GM18499 (cell line): ENCODE measurements at regions not wholly inside any gene's neighbourhood (a gene's known extent, or its start where the extent isn't known, plus 50 kb on each side); places are given as distances from the start of the nearest gene placed in this dataset.

ENCODE experiments used
- ATAC-seq: cut with Tn5 transposase; IDR thresholded peaks from one replicate; pipeline ENCODE4 v1.9.1; 2021; ENCODE audit warnings: moderate number of reproducible peaks; ENCODE audit not compliant: insufficient read depth, unreplicated experiment

DNA sequence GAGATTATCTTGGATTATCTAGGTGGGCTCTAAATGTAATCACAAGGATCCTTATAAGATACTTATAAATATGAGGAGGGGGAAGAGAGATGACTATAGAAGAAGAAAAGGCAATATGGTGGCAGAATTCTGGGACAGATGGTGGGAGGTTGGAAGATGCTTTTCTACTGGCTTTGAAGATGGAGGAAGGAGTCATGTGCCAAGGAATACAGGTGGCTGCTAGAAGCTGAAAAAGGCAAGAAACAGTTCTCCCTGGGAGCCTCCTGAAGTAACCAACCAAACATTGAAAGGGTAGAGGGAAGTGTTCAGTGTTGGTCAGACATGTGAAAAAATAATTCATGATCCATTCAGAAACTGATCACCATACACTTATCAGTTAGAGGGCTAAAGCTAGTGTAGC lies 213.3 kb downstream of the WDR11 start:
- no peak for ATAC-seq

DNA sequence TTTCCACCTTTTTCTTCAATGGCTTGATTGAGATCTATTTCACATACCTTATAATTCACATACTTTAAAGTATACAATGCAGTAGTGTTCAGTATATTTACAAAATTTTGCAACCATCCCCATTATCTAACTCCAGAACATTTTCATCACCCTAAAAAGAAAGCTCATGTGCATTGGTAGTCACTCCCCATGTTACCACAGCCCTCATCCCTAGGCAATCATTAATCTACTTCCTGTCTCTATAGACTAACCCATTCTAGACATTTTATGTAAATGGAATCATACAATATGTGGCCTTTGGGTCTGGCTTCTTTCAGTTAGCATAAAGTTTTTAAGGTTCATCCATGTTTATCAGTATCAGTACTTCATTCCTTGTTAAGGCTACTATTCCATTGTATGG lies 214.2 kb downstream of the WDR11 start:
- no peak for ATAC-seq

DNA sequence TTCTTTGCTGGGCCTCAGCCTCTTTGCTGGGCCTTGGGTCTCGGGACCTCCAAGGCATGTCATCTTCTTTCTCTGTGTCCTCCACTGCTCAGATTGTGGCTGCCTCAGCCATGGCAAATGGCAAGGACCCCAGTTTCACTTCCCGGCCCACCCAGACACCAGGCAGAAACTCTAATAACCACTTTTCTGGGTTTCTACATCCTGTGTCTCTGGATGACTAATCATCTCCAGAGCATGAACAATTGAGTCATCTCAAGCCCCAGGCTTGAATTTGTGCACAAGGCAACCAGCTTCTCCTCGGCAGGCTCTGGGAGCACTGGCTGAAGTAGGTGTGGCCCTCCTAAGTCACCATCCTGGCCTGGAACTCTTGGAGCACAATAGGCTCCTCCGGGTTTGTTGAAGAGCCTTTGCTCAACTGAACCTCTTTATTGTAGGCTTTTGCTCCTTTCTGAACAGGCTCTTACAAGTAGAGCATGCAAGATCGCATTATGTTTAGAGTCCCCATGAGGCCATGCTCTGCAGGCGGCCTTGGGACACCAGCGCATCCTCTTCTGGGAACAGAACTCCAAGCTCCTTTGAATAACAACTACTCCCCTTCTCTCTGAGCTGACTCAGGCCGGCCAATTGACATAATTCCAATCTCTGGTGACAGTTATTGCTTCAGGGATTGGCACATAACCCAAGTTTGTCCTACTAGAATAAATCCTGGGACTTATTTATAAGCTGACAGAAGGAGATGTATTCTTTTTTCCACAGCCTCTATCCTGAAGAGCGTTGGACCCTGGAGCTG lies 218.1 kb downstream of the WDR11 start:
- ATAC-seq: peak; percentile 88

DNA sequence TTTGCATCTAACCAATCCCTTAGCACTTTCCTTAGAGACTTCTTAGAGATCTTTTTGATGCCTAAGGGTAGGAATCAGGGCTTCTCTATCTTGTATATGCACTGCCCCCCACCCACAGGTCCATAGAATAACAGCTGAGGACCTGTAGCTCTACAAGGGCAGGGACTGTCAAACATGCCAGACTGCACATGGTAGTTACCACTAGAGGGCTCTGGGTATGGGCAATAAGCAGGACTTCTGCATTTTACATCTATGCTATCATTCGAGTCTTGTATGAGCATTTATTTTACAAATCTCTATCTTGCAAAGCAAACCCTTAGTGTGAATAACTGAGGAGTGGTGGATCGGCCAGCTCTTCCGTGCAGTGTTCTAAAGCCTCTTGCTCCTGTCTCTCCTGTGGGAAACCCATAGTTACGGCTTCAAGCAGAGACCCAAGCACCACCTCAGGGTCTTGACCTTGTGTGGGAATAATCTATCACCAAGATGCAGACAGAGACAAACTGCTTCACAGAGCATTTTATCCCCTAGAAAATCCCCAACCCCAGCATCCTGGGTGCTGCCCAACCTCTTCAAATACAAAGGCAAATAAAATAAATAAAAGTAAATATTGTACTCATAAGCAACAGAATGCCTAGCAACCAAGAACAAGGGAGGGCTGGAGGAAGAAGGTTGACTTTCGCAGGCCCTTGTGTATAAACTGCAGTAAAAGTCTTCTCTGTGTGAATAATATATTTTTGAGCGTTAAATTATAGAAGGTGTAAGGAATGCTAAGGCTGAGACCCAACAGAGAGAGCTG lies 219.3 kb downstream of the WDR11 start:
- ATAC-seq: no peak

DNA sequence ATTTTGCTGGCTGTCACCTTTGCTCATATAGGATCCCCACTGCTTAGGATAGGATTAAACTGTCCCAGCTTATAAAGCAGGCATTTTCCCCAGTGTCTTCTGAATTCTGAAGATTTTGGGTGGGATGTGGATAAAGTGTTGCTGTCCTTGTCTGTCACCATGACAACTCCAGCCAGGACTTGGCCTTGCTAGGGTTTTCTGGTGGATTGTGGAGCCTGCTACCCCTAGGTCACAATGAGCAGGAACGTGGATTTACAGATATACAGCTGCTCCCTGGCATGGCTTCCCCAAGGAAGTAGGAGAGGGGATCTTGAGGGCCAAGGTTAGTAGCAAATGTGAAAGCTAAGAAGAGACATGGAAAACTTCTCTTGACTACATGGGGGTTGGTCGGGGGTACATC lies 220.7 kb downstream of the WDR11 start:
- ATAC-seq: no peak

DNA sequence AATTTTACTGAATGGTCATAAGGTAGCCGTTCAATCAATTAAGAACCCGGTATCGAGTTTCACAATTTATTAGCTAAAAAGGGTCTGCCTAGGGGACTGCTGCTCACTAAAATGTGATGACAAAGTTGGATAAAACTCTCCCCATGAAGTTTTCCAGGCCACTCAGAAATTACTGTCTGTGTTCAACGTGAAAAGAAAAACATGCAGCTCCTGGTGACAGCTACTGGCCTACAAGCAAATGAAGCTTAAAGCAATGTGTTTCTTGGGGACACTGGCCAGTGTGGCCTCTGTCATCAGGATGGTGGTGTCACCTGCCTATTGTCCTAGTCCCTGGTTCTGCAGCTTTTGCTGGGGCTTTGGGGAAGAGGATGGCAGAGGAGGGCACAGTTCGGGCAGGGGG lies 222.6 kb downstream of the WDR11 start:
- no peak for ATAC-seq

DNA sequence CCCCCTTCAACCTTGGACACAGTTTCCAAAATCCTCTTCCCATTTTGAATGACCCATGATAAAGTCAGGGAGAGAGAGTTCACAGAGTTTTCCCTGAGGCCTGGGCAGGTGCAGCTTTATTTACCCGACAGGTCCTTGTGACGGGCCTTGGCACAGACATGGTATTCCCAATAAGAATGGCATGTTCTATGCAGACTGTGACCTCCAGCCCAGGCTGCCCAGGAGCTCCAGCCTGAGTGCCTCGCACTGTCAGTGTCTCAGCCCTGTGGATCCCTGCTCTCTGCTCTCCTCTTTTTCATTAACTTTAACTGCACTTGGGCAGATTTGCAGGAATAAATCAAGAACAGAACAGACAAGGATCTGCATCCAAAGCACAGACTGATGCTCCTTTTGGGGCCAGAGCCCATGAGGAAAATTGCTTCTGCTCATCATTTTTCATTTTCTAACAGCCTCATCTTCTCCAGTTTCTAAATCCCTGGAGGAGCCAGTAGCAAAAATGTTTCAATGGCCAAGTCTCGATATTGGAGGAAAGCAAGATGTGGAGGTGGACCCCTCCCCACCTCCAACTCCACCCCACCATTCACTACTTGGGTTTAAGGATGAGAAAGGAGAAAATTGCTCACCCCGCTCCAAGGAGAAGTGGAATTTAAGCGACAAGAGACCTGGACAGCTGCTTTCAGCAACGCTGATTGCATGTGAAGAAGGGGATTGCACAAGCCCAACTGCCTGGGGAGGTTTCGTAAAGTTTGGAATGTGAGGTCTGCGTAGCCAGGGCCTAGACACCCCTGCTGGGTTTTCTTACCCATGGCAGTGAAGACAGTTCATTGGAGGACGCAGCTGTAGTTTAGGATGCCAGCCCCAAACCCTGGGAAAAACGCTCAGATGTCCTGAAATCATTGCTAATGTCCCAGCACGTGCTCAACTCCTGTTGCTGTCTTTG lies 225.9 kb downstream of the WDR11 start:
- ATAC-seq: no peak

DNA sequence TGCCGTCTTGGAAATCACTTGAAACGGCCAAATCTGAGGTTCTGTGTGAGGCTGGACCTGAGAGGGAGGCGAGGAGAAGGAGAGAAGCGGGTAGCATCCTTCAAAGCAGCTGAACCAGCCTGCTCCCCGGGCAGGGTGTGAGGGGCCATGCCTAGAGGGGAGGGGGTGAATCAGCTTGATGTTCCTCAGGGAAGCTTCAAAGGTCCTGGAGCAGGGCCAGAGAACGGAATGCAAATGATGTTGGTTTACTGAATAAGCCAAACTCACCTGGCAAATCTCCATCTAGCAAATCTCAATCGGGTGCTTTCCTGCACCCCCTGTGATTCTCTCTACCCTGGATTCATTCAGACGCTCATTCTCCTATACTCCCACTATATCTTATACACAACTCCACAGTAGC lies 226.9 kb downstream of the WDR11 start:
- no peak for ATAC-seq

DNA sequence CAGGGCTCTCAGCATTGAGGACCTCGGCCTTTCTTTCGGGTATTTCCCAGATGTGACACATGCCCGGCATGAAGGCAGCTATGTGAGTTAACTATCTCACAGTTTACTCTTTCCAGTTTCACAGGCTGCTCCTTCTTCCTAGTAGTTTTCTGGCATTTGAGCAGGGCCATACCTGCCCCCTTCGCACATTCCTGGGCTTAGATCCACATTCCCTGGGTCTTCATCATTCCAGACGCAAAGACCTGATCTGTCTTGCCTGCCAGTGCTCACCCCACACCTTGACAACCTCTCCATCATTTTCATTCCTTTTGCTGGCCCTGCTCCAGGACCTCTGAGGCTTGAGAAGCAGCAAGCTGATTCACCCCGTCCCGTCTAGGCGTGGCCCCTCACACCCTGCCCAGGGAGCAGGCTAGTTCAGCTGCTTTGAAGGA lies 227.5 kb downstream of the WDR11 start:
- no peak for ATAC-seq

DNA sequence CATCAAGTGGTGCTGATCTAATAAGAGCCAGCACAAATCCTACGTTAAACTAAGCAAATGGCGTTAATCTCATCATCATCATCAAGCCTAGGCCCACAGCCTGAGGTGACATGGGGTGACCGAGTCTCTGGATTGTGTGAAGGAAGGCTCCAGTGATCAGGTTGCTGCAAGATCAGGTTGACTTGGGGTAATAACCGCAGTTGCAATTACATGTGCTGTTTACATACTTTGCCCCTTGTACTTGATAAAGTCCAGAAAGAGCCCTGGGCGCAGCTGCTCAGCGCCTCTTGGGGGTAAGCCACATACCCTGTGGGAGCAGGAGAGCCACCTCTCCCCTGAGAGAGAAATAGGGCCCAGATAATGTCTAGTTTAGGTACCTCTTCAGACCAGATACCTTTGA lies 228.1 kb downstream of the WDR11 start:
- ATAC-seq: no peak

DNA sequence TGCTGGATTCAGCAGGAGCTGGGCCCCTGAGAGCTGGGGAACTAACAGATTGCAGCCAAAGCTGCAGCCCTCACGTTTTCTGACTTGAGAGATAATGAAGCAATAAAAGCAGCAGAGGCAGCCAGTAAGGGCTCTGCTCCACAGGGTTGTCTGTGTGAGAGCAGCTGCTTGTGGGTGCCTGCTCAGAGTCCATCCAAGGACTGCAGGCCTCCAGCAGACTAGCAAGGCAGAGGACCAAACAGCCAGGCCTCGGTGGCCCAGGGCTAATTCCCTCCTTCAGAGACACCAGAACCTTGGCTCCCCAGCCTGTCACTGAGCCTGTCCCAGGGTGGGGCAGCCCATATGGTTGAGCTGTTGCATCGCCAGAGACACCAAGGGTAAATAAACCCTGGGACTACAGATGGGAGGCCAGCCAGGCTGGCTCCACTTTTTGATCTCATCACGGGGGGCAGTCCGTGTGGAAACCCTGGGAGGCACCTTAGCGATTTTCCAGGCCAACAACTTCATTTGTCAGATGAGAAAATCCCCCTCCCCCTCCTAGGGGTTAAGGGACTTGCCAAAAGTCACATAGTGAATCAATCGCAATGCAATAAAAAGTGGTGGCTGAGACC lies 229.2 kb downstream of the WDR11 start:
- ATAC-seq: no peak

DNA sequence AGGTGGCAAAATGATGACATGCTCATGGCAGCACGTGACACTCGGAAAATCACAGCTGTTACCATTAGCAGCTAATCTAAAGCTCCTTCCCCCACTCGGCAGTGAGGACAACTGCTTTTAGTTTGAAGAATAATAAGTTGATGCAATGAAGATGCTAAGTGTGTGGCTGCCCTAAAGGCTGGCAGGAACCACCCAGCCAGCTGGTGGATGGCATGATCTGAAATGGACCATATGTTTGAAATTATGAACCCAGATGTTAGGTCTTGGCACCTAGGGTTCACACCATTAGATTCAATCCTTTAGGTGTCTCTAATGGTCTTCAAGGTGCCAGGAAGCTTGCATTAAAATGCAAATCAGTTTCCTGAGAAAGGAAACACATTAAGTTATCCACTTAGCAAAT lies 230.1 kb downstream of the WDR11 start:
- no peak for ATAC-seq

DNA sequence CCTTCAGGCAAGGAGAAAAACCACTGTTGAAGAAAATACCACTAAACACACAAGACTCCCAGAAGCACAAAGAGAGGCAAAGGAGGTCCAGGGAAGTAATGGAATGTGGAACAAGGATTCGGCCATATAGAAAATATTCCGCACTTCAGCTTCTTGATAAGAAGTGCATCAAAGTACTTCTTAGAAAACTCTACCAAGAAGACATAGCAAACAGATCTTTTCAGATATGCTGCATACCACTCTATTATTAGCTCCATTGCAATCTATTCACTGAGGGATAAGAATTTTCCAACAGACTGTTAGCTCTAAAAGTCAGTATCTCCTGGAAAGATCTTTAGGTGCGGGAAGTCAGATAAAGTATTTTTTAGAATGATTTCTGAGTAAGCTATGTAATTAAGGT lies 231.8 kb downstream of the WDR11 start:
- ATAC-seq: no peak

DNA sequence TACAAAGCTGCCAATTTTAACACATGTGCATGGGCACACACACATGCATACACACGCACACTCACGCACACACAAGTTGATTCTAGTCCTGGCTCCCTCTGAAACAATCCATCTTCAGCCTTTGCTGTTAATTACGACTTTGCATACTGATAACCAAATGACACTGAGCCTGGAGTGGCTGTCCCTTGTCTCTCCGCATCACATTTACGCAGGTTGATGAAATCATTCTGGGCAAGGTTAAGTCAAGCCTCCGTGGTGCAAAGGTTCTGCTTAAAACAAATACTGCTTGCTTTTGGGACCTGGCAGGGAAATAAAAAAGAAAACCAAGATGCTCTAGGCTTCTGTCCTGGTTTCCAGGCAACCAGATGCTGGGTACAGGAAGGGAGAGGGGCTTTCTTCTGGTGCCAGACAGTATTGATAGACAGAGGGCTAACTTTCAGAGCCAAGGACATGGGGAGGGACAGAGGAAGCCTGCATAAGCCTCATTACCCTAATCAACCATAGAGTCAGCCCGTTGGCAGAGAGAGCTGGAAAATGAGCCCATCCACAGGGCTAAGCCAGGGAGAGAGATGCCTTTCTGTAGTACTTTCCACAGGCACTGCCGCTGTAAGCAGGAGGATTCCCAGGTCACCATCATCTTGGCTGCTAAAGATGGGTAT lies 233.0 kb downstream of the WDR11 start:
- ATAC-seq: no peak

DNA sequence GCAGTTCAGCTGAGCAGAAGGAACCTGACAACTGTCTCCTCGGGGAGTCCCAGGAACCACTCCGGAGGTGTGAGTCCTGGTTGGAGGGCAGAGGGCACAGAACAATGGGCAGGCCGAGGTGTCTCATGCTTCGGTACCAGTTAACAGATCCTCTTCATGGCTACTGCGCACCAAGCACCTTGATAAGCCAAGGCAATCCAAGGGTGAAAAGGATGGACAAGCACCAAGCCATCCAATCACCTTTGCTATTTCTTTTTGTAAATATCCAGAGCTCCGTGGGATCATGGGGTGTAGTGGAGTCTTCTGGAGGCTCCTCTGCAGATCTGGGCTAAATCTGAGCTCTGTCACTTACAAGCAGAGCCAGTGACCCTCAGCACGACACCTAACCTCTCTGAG lies 233.5 kb downstream of the WDR11 start:
- ATAC-seq: no peak

DNA sequence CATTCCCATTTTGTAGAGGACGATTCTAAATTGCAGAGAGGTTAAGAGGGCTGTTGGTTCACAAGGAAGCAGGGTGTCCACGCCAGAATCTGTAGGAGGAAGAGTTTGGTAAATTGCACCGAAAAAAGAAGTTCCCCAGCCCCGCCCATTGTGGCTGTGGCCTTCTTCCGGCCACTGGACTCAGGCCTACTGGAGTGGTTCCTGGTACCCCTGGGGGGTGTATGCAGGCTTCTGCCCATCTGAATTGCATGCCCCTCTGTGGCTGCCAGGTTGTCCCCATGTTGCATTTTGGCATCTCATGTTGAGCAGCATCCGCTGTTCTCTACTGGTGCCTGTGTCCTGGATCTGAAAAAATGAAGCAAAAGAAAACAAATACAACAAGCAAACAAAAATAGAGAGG lies 234.2 kb downstream of the WDR11 start:
- ATAC-seq: no peak

DNA sequence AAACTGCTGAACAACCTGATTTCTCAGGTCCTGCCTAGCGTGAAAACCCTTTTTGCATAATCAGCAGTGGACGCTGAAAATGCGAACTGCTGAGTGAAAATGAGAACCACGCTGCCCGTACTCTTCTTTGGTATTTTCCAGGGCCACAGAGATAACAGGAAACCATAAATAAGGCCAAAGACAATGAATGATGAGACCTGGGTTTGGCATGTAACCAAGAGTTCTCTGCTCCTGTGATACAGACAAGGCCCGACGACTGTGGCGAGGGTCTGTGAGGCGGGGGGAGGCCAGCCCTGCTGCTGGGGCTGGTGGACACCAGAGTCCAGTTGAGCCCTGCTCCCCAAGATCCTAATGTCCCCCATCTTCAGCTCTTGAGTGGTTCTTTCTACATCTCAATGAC lies 236.0 kb downstream of the WDR11 start:
- no peak for ATAC-seq

DNA sequence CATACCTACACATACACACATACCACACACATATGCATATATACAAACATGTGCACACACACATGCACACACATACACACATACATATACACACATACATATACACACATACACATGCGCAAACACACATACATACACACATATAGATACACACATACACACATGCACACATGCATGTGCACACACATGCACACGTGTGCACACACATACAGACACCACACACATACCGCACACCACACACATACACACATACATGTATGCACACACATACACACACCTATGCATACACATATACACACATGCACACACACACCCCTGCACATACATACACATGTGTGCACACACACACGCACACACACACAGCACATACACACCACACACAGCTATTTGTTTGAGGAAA lies 236.5 kb downstream of the WDR11 start:
- ATAC-seq: no peak

DNA sequence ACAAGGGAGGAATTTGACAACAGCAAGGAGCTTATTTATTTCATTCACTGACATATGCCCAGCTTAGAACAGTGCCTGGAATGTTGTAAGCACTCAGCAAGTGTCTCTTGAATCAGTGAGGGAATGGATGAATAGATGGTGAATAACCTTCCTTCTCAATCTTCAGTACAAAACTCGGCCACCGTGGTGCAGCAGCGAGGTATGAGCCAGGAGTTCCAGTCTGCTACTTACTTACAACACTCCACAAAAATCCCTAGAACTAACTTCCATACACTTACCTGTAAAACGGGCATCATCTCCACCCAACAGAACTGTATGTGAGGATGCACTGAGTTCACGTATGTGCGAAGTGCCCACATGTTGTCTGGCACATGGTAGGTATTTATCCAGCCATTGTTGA lies 237.4 kb downstream of the WDR11 start:
- no peak for ATAC-seq

DNA sequence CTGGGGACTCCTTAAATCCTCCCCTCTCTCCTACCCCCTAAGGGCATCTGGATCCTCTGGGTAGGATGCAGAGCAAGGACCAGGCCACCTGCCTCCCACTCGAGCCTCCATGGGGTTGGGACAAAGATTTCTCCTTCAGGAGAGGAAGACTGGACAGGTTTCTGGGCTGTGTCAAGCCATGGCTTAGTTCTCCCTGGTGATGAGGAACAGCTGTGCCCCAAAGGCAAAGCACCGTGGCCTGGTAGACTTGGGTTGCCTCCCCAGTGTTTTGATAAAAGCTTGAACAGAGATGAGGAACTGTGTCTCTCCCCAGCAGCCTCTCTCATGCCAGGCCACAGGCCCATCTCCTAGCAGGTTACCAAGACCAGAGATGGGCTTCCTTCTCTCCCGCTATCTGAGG lies 238.3 kb downstream of the WDR11 start:
- ATAC-seq: no peak
